ENCODE measurements at regions not wholly inside any gene's neighbourhood (a gene's known extent, or its start where the extent isn't known, plus 50 kb on each side); places are given as distances from the start of the nearest gene placed in this dataset.

- no peak for DNase-seq (ENCODE audit: extremely low read depth, low read depth)
- no peak overlapping the region for H3K4me3 ChIP-seq (replicated peaks; ENCODE audit: low read depth, low read length)
- TF ChIP-seq CTCF (IDR thresholded peaks at IDR 0.05; ENCODE audit: low read depth, low read length, missing control alignments), result no peak
Observed at GRCh38 chr14:101465795-101466448, 95.4 kb upstream of the DIO3 start.

GRCh38 chr14:101466456-101467180 is 94.7 kb upstream of the DIO3 start:
- no peak for TF ChIP-seq CTCF (IDR thresholded peaks at IDR 0.05; ENCODE audit: low read depth, low read length, missing control alignments)
- no peak for DNase-seq (ENCODE audit: extremely low read depth, low read depth)
- H3K4me3 ChIP-seq (replicated peaks; ENCODE audit: low read depth, low read length), result no peak overlapping the region

- no peak for TF ChIP-seq CTCF (IDR thresholded peaks at IDR 0.05; ENCODE audit: low read depth, low read length, missing control alignments)
- no peak for DNase-seq (ENCODE audit: extremely low read depth, low read depth)
- no peak overlapping the region for H3K4me3 ChIP-seq (replicated peaks; ENCODE audit: low read depth, low read length)
Observed at GRCh38 chr14:101467181-101467926, 93.9 kb upstream of the DIO3 start.

- no peak overlapping the region for H3K4me3 ChIP-seq (replicated peaks; ENCODE audit: low read depth, low read length)
- TF ChIP-seq CTCF (IDR thresholded peaks at IDR 0.05; ENCODE audit: low read depth, low read length, missing control alignments), result no peak
- DNase-seq (ENCODE audit: extremely low read depth, low read depth), result no peak
Observed at GRCh38 chr14:101469382-101470247, 91.7 kb upstream of the DIO3 start.

GRCh38 chr14:101470266-101470665 is 91.0 kb upstream of the DIO3 start:
- H3K4me3 ChIP-seq (replicated peaks; ENCODE audit: low read depth, low read length), result no peak overlapping the region
- TF ChIP-seq CTCF (IDR thresholded peaks at IDR 0.05; ENCODE audit: low read depth, low read length, missing control alignments), result no peak
- no peak for DNase-seq (ENCODE audit: extremely low read depth, low read depth)

Measured in HFF-Myc (cell line).